ENCODE measurements at regions not wholly inside any gene's neighbourhood (a gene's known extent, or its start where the extent isn't known, plus 50 kb on each side); places are given as distances from the start of the nearest gene placed in this dataset.

- no peak overlapping the region for H3K9ac ChIP-seq (ENCODE audit: low read length)
- no peak overlapping the region for H3K4me2 ChIP-seq (ENCODE audit: low read length)
- H3K27ac ChIP-seq (ENCODE audit: low read depth, low read length, poor library complexity, severe bottlenecking) = no peak overlapping the region
- no peaks in the 10 kb centered on the region for H3K9me3 ChIP-seq (ENCODE audit: low read length)
- no peak overlapping the region for H3K4me3 ChIP-seq (ENCODE audit: low read depth, low read length, poor library complexity, severe bottlenecking)
- no peaks in the 10 kb centered on the region for H3K4me1 ChIP-seq (ENCODE audit: insufficient read depth, low read length, severe bottlenecking)
- no peak overlapping the region for H2AFZ ChIP-seq (ENCODE audit: low read length)
- no peaks in the 10 kb centered on the region for H3F3A ChIP-seq (ENCODE audit: insufficient read depth, low read length)
- H4K20me1 ChIP-seq (ENCODE audit: insufficient read depth, low read length) = no peaks in the 10 kb centered on the region
- no peaks in the 10 kb centered on the region for H3K79me2 ChIP-seq (ENCODE audit: insufficient read depth, low read length)
- no peaks in the 10 kb centered on the region for H3K9me2 ChIP-seq (ENCODE audit: low read depth, low read length)
- no peaks in the 10 kb centered on the region for H3K27me3 ChIP-seq (ENCODE audit: insufficient read depth, low read length)
- TF ChIP-seq EZH2 (IDR thresholded peaks at IDR 0.05; ENCODE audit: borderline replicate concordance, low read length) = no peak
- TF ChIP-seq, protein P1, sequence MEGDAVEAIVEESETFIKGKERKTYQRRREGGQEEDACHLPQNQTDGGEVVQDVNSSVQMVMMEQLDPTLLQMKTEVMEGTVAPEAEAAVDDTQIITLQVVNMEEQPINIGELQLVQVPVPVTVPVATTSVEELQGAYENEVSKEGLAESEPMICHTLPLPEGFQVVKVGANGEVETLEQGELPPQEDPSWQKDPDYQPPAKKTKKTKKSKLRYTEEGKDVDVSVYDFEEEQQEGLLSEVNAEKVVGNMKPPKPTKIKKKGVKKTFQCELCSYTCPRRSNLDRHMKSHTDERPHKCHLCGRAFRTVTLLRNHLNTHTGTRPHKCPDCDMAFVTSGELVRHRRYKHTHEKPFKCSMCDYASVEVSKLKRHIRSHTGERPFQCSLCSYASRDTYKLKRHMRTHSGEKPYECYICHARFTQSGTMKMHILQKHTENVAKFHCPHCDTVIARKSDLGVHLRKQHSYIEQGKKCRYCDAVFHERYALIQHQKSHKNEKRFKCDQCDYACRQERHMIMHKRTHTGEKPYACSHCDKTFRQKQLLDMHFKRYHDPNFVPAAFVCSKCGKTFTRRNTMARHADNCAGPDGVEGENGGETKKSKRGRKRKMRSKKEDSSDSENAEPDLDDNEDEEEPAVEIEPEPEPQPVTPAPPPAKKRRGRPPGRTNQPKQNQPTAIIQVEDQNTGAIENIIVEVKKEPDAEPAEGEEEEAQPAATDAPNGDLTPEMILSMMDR (IDR thresholded peaks at IDR 0.05; ENCODE audit: low read length) = no peak
- no peaks in the 10 kb centered on the region for H3K36me3 ChIP-seq (ENCODE audit: insufficient read depth, low read length)
Measured at GRCh38 chr20:12824328-12825225, 184.2 kb upstream of the SPTLC3 start.

DNA sequence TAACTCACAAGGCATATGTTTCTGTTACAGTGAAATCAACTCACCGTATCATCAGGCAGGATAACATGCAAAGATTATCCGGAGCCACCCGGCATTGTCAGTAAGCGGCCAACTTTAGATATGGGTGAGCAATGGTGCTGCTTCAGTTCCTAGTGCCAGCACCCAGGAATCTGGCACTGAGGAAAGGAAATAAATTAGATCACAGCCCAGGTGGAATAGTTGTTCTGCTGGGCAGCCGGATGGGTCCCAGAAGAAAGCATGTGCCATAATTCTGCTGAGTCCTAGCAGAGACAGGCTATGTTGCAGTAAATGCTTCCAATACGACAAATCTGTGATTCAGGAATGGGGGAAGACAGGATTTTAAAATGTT lies 183.6 kb upstream of the SPTLC3 start:
- H3K27ac ChIP-seq (ENCODE audit: low read depth, low read length, poor library complexity, severe bottlenecking) = no peak overlapping the region
- H2AFZ ChIP-seq (ENCODE audit: low read length) = no peak overlapping the region
- H3K4me2 ChIP-seq (ENCODE audit: low read length) = no peak overlapping the region
- H3K9me3 ChIP-seq (ENCODE audit: low read length) = no peaks in the 10 kb centered on the region
- no peak overlapping the region for H3K9ac ChIP-seq (ENCODE audit: low read length)
- H3K36me3 ChIP-seq (ENCODE audit: insufficient read depth, low read length) = no peaks in the 10 kb centered on the region
- no peak for TF ChIP-seq EZH2 (IDR thresholded peaks at IDR 0.05; ENCODE audit: borderline replicate concordance, low read length)
- TF ChIP-seq, protein P1 (IDR thresholded peaks at IDR 0.05; ENCODE audit: low read length) = no peak
- no peak overlapping the region for H3K4me3 ChIP-seq (ENCODE audit: low read depth, low read length, poor library complexity, severe bottlenecking)
- H3K27me3 ChIP-seq (ENCODE audit: insufficient read depth, low read length) = no peaks in the 10 kb centered on the region
- H3K79me2 ChIP-seq (ENCODE audit: insufficient read depth, low read length) = no peaks in the 10 kb centered on the region
- H3F3A ChIP-seq (ENCODE audit: insufficient read depth, low read length) = no peaks in the 10 kb centered on the region
- H3K4me1 ChIP-seq (ENCODE audit: insufficient read depth, low read length, severe bottlenecking) = no peaks in the 10 kb centered on the region
- no peaks in the 10 kb centered on the region for H4K20me1 ChIP-seq (ENCODE audit: insufficient read depth, low read length)
- H3K9me2 ChIP-seq (ENCODE audit: low read depth, low read length) = no peaks in the 10 kb centered on the region

DNA sequence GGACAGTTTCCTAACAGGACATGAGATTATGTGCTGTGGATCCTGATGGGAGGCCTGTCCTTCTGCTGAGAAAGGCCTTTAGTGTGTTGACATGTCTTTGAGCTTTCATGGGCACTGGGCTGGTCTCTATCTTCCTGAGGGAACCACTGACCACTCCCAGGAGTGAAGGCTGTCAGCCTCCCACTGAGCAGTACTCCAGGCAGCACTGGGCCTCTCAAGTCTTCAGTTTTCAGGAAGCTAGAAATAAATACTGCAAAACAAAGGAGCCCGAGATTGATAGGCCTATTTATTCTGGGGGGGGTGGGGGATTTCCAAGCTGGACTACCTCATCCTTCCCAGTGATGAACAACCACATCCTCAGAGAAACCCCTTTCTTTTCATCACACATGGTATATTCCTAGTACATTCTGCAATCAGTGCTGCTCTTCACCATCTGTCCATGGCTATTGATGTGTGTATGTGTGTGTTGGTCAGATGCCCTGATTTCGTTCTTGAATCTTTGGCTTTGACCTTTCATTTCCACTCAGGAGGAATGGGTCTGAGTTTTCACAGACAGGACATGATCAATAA lies 180.9 kb upstream of the SPTLC3 start:
- Histone ChIP-seq H3K36me3 (ENCODE audit: insufficient read depth, low read length) (no peaks in the 10 kb centered on the region), H3K9ac (ENCODE audit: low read length) (no peak overlapping the region), H2AFZ (ENCODE audit: low read length) (no peak overlapping the region), H3K9me2 (ENCODE audit: low read depth, low read length) (no peaks in the 10 kb centered on the region), H3K79me2 (ENCODE audit: insufficient read depth, low read length) (no peaks in the 10 kb centered on the region), H3K4me1 (ENCODE audit: insufficient read depth, low read length, severe bottlenecking) (no peaks in the 10 kb centered on the region), H3K4me3 (ENCODE audit: low read depth, low read length, poor library complexity, severe bottlenecking) (no peak overlapping the region), H3F3A (ENCODE audit: insufficient read depth, low read length) (no peaks in the 10 kb centered on the region), H4K20me1 (ENCODE audit: insufficient read depth, low read length) (no peaks in the 10 kb centered on the region), H3K27ac (ENCODE audit: low read depth, low read length, poor library complexity, severe bottlenecking) (no peak overlapping the region), H3K27me3 (ENCODE audit: insufficient read depth, low read length) (no peaks in the 10 kb centered on the region), H3K4me2 (ENCODE audit: low read length) (no peak overlapping the region), H3K9me3 (ENCODE audit: low read length) (no peaks in the 10 kb centered on the region)
- TF ChIP-seq, protein P1 (IDR thresholded peaks at IDR 0.05; ENCODE audit: low read length) = no peak
- TF ChIP-seq EZH2 (IDR thresholded peaks at IDR 0.05; ENCODE audit: borderline replicate concordance, low read length) = no peak
